DMS53 (cell line): ENCODE measurements at regions not wholly inside any gene's neighbourhood (a gene's known extent, or its start where the extent isn't known, plus 50 kb on each side); places are given as distances from the start of the nearest gene placed in this dataset.
"Not testable (repeated sequence)": the region's sequence is repeated elsewhere in the genome, so short reads cannot be mapped to it uniquely, and the experiment has no call there.

ENCODE experiments used
- DNase-seq: peaks from one replicate; lab custom pipeline; 2025; lab: John Stamatoyannopoulos, UW

- DNase-seq: no peak
These were observed 358.9 kb downstream of the DLEU7 start for GRCh38 chr13:50484472-50485113.

- no peak for DNase-seq
These were observed 357.2 kb downstream of the DLEU7 start for GRCh38 chr13:50485979-50486935.

GRCh38 chr13:50493683-50494082 is 349.8 kb downstream of the DLEU7 start:
- no peak for DNase-seq

- no peak for DNase-seq
These were observed 349.4 kb downstream of the DLEU7 start for GRCh38 chr13:50494138-50494537.

- DNase-seq: not testable (repeated sequence)
These were observed 340.3 kb downstream of the DLEU7 start for GRCh38 chr13:50503212-50503611.

GRCh38 chr13:50509167-50509566 is 334.3 kb downstream of the DLEU7 start:
- no peak for DNase-seq

GRCh38 chr13:50509771-50510441 is 333.6 kb downstream of the DLEU7 start:
- no peak for DNase-seq

GRCh38 chr13:50510885-50511545 is 332.5 kb downstream of the DLEU7 start:
- not testable (repeated sequence) for DNase-seq

- DNase-seq: peak; percentile 36
These were observed 331.6 kb downstream of the DLEU7 start for GRCh38 chr13:50511877-50512341.

GRCh38 chr13:50512474-50513299 is 330.8 kb downstream of the DLEU7 start:
- peak; percentile 66 for DNase-seq

GRCh38 chr13:50513300-50513877 is 330.1 kb downstream of the DLEU7 start:
- peak; percentile 41 for DNase-seq

- DNase-seq: no peak
These were observed 329.2 kb downstream of the DLEU7 start for GRCh38 chr13:50514249-50514648.

GRCh38 chr13:50518131-50518530 is 325.4 kb downstream of the DLEU7 start:
- DNase-seq: no peak

- DNase-seq: no peak
These were observed 324.7 kb downstream of the DLEU7 start for GRCh38 chr13:50518781-50519201.

GRCh38 chr13:50519866-50520265 is 323.6 kb downstream of the DLEU7 start:
- no peak for DNase-seq

GRCh38 chr13:50521006-50521830 is 322.3 kb downstream of the DLEU7 start:
- no peak for DNase-seq

- DNase-seq: no peak
These were observed 321.7 kb downstream of the DLEU7 start for GRCh38 chr13:50521831-50522149.

- DNase-seq: no peak
These were observed 321.0 kb downstream of the DLEU7 start for GRCh38 chr13:50522506-50522905.

GRCh38 chr13:50523307-50523706 is 320.2 kb downstream of the DLEU7 start:
- no peak for DNase-seq

- DNase-seq: no peak
These were observed 318.9 kb downstream of the DLEU7 start for GRCh38 chr13:50524560-50524959.
